ENCODE measurements at regions not wholly inside any gene's neighbourhood (a gene's known extent, or its start where the extent isn't known, plus 50 kb on each side); places are given as distances from the start of the nearest gene placed in this dataset.

- Histone ChIP-seq H3K4ac (ENCODE audit: low read depth, low read length) (no peak overlapping the region), H4K8ac (ENCODE audit: low read depth, low read length) (no peak overlapping the region), H4K12ac (ENCODE audit: low read depth, low read length) (no peak overlapping the region), H3K18ac (ENCODE audit: low read length) (no peak overlapping the region), H2AFZ (ENCODE audit: insufficient read depth, low read length, poor library complexity) (no peak overlapping the region), H3K9me3 (ENCODE audit: insufficient read depth, low read depth, low read length) (no peaks in the 10 kb centered on the region), H3K79me1 (ENCODE audit: low read length) (no peaks in the 10 kb centered on the region), H3K79me2 (ENCODE audit: control insufficient read depth, insufficient read depth, low read length, poor library complexity) (no peaks in the 10 kb centered on the region), H3K27me3 (ENCODE audit: insufficient read depth, low read length) (no peaks in the 10 kb centered on the region), H2BK12ac (ENCODE audit: low read length) (no peak overlapping the region), H3K36me3 (ENCODE audit: control insufficient read depth in 1 of 2, insufficient read depth in 2 of 2, low read length in 2 of 2) (no peaks in the 10 kb centered on the region), H3K4me2 (ENCODE audit: low read length) (no peak overlapping the region), H3K14ac (ENCODE audit: low read length) (no peak overlapping the region), H2AK5ac (ENCODE audit: low read length) (no peak overlapping the region), H3K27ac (ENCODE audit: low read depth, low read length) (no peak overlapping the region), H4K91ac (ENCODE audit: low read depth, low read length) (no peak overlapping the region), H2BK120ac (ENCODE audit: insufficient read depth, low read length, poor library complexity) (no peak overlapping the region), H3K4me1 (ENCODE audit: control insufficient read depth in 1 of 2, insufficient read depth in 2 of 2, low read length in 2 of 2) (peaks cover 0 to 4% of the 10 kb centered on the region in 2 experiments), H2BK5ac (ENCODE audit: low read depth, low read length, poor library complexity) (no peak overlapping the region), H3K9ac (ENCODE audit: low read length) (no peak overlapping the region), H3K4me3 (ENCODE audit: low read depth, low read length) (no peak overlapping the region), H3K23ac (ENCODE audit: low read length) (no peak overlapping the region)
- WGBS (ENCODE audit: extremely low coverage, insufficient coverage, insufficient read length) = no CpG with 5 or more reads among the region's 4 CpGs
- DNase-seq = no peak
Observed at GRCh38 chr6:43979525-43979924, 147.7 kb downstream of the MRPL14 start.

GRCh38 chr6:43978473-43979346 lies 148.5 kb downstream of the MRPL14 start:
- H4K91ac ChIP-seq (ENCODE audit: low read depth, low read length) = no peak overlapping the region
- H2BK12ac ChIP-seq (ENCODE audit: low read length) = no peak overlapping the region
- H3K9ac ChIP-seq (ENCODE audit: low read length) = no peak overlapping the region
- no peak overlapping the region for H3K27ac ChIP-seq (ENCODE audit: low read depth, low read length)
- no peak overlapping the region for H3K18ac ChIP-seq (ENCODE audit: low read length)
- no peak overlapping the region for H3K4me2 ChIP-seq (ENCODE audit: low read length)
- DNase-seq = peak in 1 of 2 donors; percentile 52
- no peak overlapping the region for H2AK5ac ChIP-seq (ENCODE audit: low read length)
- H3K14ac ChIP-seq (ENCODE audit: low read length) = no peak overlapping the region
- no peak overlapping the region for H2BK120ac ChIP-seq (ENCODE audit: insufficient read depth, low read length, poor library complexity)
- H3K4me1 ChIP-seq (ENCODE audit: control insufficient read depth in 1 of 2, insufficient read depth in 2 of 2, low read length in 2 of 2) = peaks cover 0 to 4% of the 10 kb centered on the region in 2 experiments
- H3K27me3 ChIP-seq (ENCODE audit: insufficient read depth, low read length) = no peaks in the 10 kb centered on the region
- H3K4ac ChIP-seq (ENCODE audit: low read depth, low read length) = no peak overlapping the region
- no peak overlapping the region for H4K8ac ChIP-seq (ENCODE audit: low read depth, low read length)
- H3K23ac ChIP-seq (ENCODE audit: low read length) = no peak overlapping the region
- H2BK5ac ChIP-seq (ENCODE audit: low read depth, low read length, poor library complexity) = no peak overlapping the region
- H3K79me1 ChIP-seq (ENCODE audit: low read length) = no peaks in the 10 kb centered on the region
- H3K79me2 ChIP-seq (ENCODE audit: control insufficient read depth, insufficient read depth, low read length, poor library complexity) = no peaks in the 10 kb centered on the region
- H3K4me3 ChIP-seq (ENCODE audit: low read depth, low read length) = no peak overlapping the region
- no peaks in the 10 kb centered on the region for H3K9me3 ChIP-seq (ENCODE audit: insufficient read depth, low read depth, low read length)
- no peak overlapping the region for H4K12ac ChIP-seq (ENCODE audit: low read depth, low read length)
- no peak overlapping the region for H2AFZ ChIP-seq (ENCODE audit: insufficient read depth, low read length, poor library complexity)
- no CpG with 5 or more reads among the region's 13 CpGs for WGBS (ENCODE audit: extremely low coverage, insufficient coverage, insufficient read length)
- H3K36me3 ChIP-seq (ENCODE audit: control insufficient read depth in 1 of 2, insufficient read depth in 2 of 2, low read length in 2 of 2) = no peaks in the 10 kb centered on the region

- H3K27ac ChIP-seq (ENCODE audit: low read depth, low read length) = no peak overlapping the region
- no peak overlapping the region for H2BK120ac ChIP-seq (ENCODE audit: insufficient read depth, low read length, poor library complexity)
- H3K36me3 ChIP-seq (ENCODE audit: control insufficient read depth in 1 of 2, insufficient read depth in 2 of 2, low read length in 2 of 2) = no peaks in the 10 kb centered on the region
- no peak overlapping the region for H3K4ac ChIP-seq (ENCODE audit: low read depth, low read length)
- H3K27me3 ChIP-seq (ENCODE audit: insufficient read depth, low read length) = no peaks in the 10 kb centered on the region
- no peak overlapping the region for H2AK5ac ChIP-seq (ENCODE audit: low read length)
- no peak overlapping the region for H3K14ac ChIP-seq (ENCODE audit: low read length)
- H2AFZ ChIP-seq (ENCODE audit: insufficient read depth, low read length, poor library complexity) = no peak overlapping the region
- H2BK5ac ChIP-seq (ENCODE audit: low read depth, low read length, poor library complexity) = no peak overlapping the region
- peak; percentile 29 to 44 for DNase-seq
- H4K8ac ChIP-seq (ENCODE audit: low read depth, low read length) = no peak overlapping the region
- H3K23ac ChIP-seq (ENCODE audit: low read length) = no peak overlapping the region
- no peak overlapping the region for H3K4me3 ChIP-seq (ENCODE audit: low read depth, low read length)
- H3K4me2 ChIP-seq (ENCODE audit: low read length) = no peak overlapping the region
- H3K9me3 ChIP-seq (ENCODE audit: insufficient read depth, low read depth, low read length) = no peaks in the 10 kb centered on the region
- no peaks in the 10 kb centered on the region for H3K79me1 ChIP-seq (ENCODE audit: low read length)
- no peak overlapping the region for H2BK12ac ChIP-seq (ENCODE audit: low read length)
- H3K18ac ChIP-seq (ENCODE audit: low read length) = no peak overlapping the region
- H3K4me1 ChIP-seq (ENCODE audit: control insufficient read depth in 1 of 2, insufficient read depth in 2 of 2, low read length in 2 of 2) = peaks cover 0 to 4% of the 10 kb centered on the region in 2 experiments
- H4K91ac ChIP-seq (ENCODE audit: low read depth, low read length) = no peak overlapping the region
- no peak overlapping the region for H4K12ac ChIP-seq (ENCODE audit: low read depth, low read length)
- no CpG with 5 or more reads among the region's 10 CpGs for WGBS (ENCODE audit: extremely low coverage, insufficient coverage, insufficient read length)
- H3K79me2 ChIP-seq (ENCODE audit: control insufficient read depth, insufficient read depth, low read length, poor library complexity) = no peaks in the 10 kb centered on the region
- no peak overlapping the region for H3K9ac ChIP-seq (ENCODE audit: low read length)
Observed at GRCh38 chr6:43977404-43978111, 149.7 kb downstream of the MRPL14 start.

- DNase-seq = no peak
- H4K12ac ChIP-seq (ENCODE audit: low read depth, low read length) = no peak overlapping the region
- no peaks in the 10 kb centered on the region for H3K9me3 ChIP-seq (ENCODE audit: insufficient read depth, low read depth, low read length)
- H3K9ac ChIP-seq (ENCODE audit: low read length) = no peak overlapping the region
- H3K79me2 ChIP-seq (ENCODE audit: control insufficient read depth, insufficient read depth, low read length, poor library complexity) = no peaks in the 10 kb centered on the region
- H3K4me2 ChIP-seq (ENCODE audit: low read length) = no peak overlapping the region
- no peak overlapping the region for H3K4me3 ChIP-seq (ENCODE audit: low read depth, low read length)
- no peak overlapping the region for H2BK120ac ChIP-seq (ENCODE audit: insufficient read depth, low read length, poor library complexity)
- no peak overlapping the region for H3K4ac ChIP-seq (ENCODE audit: low read depth, low read length)
- H3K79me1 ChIP-seq (ENCODE audit: low read length) = no peaks in the 10 kb centered on the region
- no peaks in the 10 kb centered on the region for H3K36me3 ChIP-seq (ENCODE audit: control insufficient read depth in 1 of 2, insufficient read depth in 2 of 2, low read length in 2 of 2)
- no peaks in the 10 kb centered on the region for H3K27me3 ChIP-seq (ENCODE audit: insufficient read depth, low read length)
- H3K27ac ChIP-seq (ENCODE audit: low read depth, low read length) = no peak overlapping the region
- no peak overlapping the region for H2BK5ac ChIP-seq (ENCODE audit: low read depth, low read length, poor library complexity)
- no peak overlapping the region for H3K18ac ChIP-seq (ENCODE audit: low read length)
- H2AK5ac ChIP-seq (ENCODE audit: low read length) = no peak overlapping the region
- H3K14ac ChIP-seq (ENCODE audit: low read length) = no peak overlapping the region
- no peak overlapping the region for H2AFZ ChIP-seq (ENCODE audit: insufficient read depth, low read length, poor library complexity)
- H4K91ac ChIP-seq (ENCODE audit: low read depth, low read length) = no peak overlapping the region
- H4K8ac ChIP-seq (ENCODE audit: low read depth, low read length) = no peak overlapping the region
- no CpG with 5 or more reads among the region's 5 CpGs for WGBS (ENCODE audit: extremely low coverage, insufficient coverage, insufficient read length)
- H3K23ac ChIP-seq (ENCODE audit: low read length) = no peak overlapping the region
- H3K4me1 ChIP-seq (ENCODE audit: control insufficient read depth in 1 of 2, insufficient read depth in 2 of 2, low read length in 2 of 2) = peaks cover 0 to 4% of the 10 kb centered on the region in 2 experiments
- H2BK12ac ChIP-seq (ENCODE audit: low read length) = no peak overlapping the region
Observed at GRCh38 chr6:43976706-43977403, 150.4 kb downstream of the MRPL14 start.

All from trophoblast cell (in vitro differentiated cells and primary cell).